ENCODE measurements at regions not wholly inside any gene's neighbourhood (a gene's known extent, or its start where the extent isn't known, plus 50 kb on each side); places are given as distances from the start of the nearest gene placed in this dataset.
"Not testable (repeated sequence)": the region's sequence is repeated elsewhere in the genome, so short reads cannot be mapped to it uniquely, and the experiment has no call there.

- POLR2A ChIA-PET, result no interaction called here
- ATAC-seq (ENCODE audit: low read depth) (no peak), DNase-seq (no peak)
- Mint-ChIP-seq H3K9me3 (no peaks in the 10 kb centered on the region), H3K4me3 (no peak overlapping the region), H3K27me3 (no peaks in the 10 kb centered on the region), H3K36me3 (no peaks in the 10 kb centered on the region), H3K4me1 (no peaks in the 10 kb centered on the region), H3K27ac (no peak overlapping the region)
Measured at GRCh38 chr7:106591146-106591545, 69.8 kb downstream of the CCDC71L start.

GRCh38 chr7:106590209-106590816 is 70.6 kb downstream of the CCDC71L start:
- Mint-ChIP-seq H3K4me3 (no peak overlapping the region), H3K9me3 (no peaks in the 10 kb centered on the region), H3K27me3 (no peaks in the 10 kb centered on the region), H3K4me1 (no peaks in the 10 kb centered on the region), H3K36me3 (no peaks in the 10 kb centered on the region), H3K27ac (no peak overlapping the region)
- ATAC-seq (ENCODE audit: low read depth) (no peak), DNase-seq (no peak)
- POLR2A ChIA-PET, result no interaction called here

GRCh38 chr7:106589198-106589879 is 71.6 kb downstream of the CCDC71L start:
- no peak for ATAC-seq (ENCODE audit: low read depth)
- H3K4me3 Mint-ChIP-seq, result no peak overlapping the region
- no peaks in the 10 kb centered on the region for H3K4me1 Mint-ChIP-seq
- H3K36me3 Mint-ChIP-seq, result no peaks in the 10 kb centered on the region
- DNase-seq, result no peak
- H3K9me3 Mint-ChIP-seq, result no peaks in the 10 kb centered on the region
- no peaks in the 10 kb centered on the region for H3K27me3 Mint-ChIP-seq
- POLR2A ChIA-PET, result no interaction called here
- no peak overlapping the region for H3K27ac Mint-ChIP-seq

GRCh38 chr7:106588422-106589197 is 72.3 kb downstream of the CCDC71L start:
- DNase-seq (no peak), ATAC-seq (ENCODE audit: low read depth) (no peak)
- H3K27me3 Mint-ChIP-seq, result no peaks in the 10 kb centered on the region
- H3K36me3 Mint-ChIP-seq, result no peaks in the 10 kb centered on the region
- no peak overlapping the region for H3K4me3 Mint-ChIP-seq
- H3K4me1 Mint-ChIP-seq, result no peaks in the 10 kb centered on the region
- POLR2A ChIA-PET, result interaction anchor here (1.0 kb wide), 1 partner anchor 11 kb away, joined by 3 read pairs; no protein-coding TSS in a partner anchor
- H3K27ac Mint-ChIP-seq, result no peak overlapping the region
- H3K9me3 Mint-ChIP-seq, result peaks cover 3% of the 10 kb centered on the region

- POLR2A ChIA-PET, result no interaction called here
Measured at GRCh38 chr7:106584914-106585759, 75.8 kb downstream of the CCDC71L start.

GRCh38 chr7:106583706-106584690 is 77.0 kb downstream of the CCDC71L start:
- DNase-seq (no peak), ATAC-seq (ENCODE audit: low read depth) (no peak)
- H3K27me3 Mint-ChIP-seq, result peaks cover 3% of the 10 kb centered on the region
- no peak overlapping the region for H3K4me3 Mint-ChIP-seq
- POLR2A ChIA-PET, result no interaction called here
- H3K36me3 Mint-ChIP-seq, result no peaks in the 10 kb centered on the region
- peaks cover 8% of the 10 kb centered on the region for H3K9me3 Mint-ChIP-seq
- H3K27ac Mint-ChIP-seq, result no peak overlapping the region
- no peaks in the 10 kb centered on the region for H3K4me1 Mint-ChIP-seq

More at GRCh38 chr7:106584914-106585759, 75.8 kb downstream of the CCDC71L start:
- peaks cover 3% of the 10 kb centered on the region for H3K27me3 Mint-ChIP-seq
- H3K27ac Mint-ChIP-seq, result no peak overlapping the region
- no peak for ATAC-seq (ENCODE audit: low read depth)
- peaks cover 8% of the 10 kb centered on the region for H3K9me3 Mint-ChIP-seq
- no peaks in the 10 kb centered on the region for H3K4me1 Mint-ChIP-seq
- no peak for DNase-seq
- H3K36me3 Mint-ChIP-seq, result no peaks in the 10 kb centered on the region
- H3K4me3 Mint-ChIP-seq, result no peak overlapping the region

- Mint-ChIP-seq H3K27me3 (peaks cover 8% of the 10 kb centered on the region), H3K27ac (no peak overlapping the region), H3K9me3 (peaks cover 8% of the 10 kb centered on the region), H3K4me3 (no peak overlapping the region), H3K36me3 (no peaks in the 10 kb centered on the region), H3K4me1 (no peaks in the 10 kb centered on the region)
- no peak for ATAC-seq (ENCODE audit: low read depth)
- no peak for DNase-seq
- POLR2A ChIA-PET, result no interaction called here
Measured at GRCh38 chr7:106583100-106583499, 77.9 kb downstream of the CCDC71L start.

- POLR2A ChIA-PET, result no interaction called here
- ATAC-seq (ENCODE audit: low read depth), result no peak
- no peak overlapping the region for H3K27ac Mint-ChIP-seq
- H3K36me3 Mint-ChIP-seq, result no peaks in the 10 kb centered on the region
- H3K27me3 Mint-ChIP-seq, result peaks cover 10% of the 10 kb centered on the region
- H3K4me1 Mint-ChIP-seq, result no peaks in the 10 kb centered on the region
- H3K9me3 Mint-ChIP-seq, result peaks cover 8% of the 10 kb centered on the region
- DNase-seq, result no peak
- no peak overlapping the region for H3K4me3 Mint-ChIP-seq
Measured at GRCh38 chr7:106582365-106582764, 78.6 kb downstream of the CCDC71L start.

- H3K36me3 Mint-ChIP-seq; ATAC-seq (ENCODE audit: low read depth); H3K27ac Mint-ChIP-seq; DNase-seq; H3K4me1 Mint-ChIP-seq; H3K9me3 Mint-ChIP-seq; H3K4me3 Mint-ChIP-seq; POLR2A ChIA-PET: not testable (repeated sequence)
- peaks cover 13% of the 10 kb centered on the region for H3K27me3 Mint-ChIP-seq
Measured at GRCh38 chr7:106579086-106579485, 81.9 kb downstream of the CCDC71L start.

GRCh38 chr7:106575138-106575823 is 85.7 kb downstream of the CCDC71L start:
- POLR2A ChIA-PET, result no interaction called here
- H3K27ac Mint-ChIP-seq, result no peak overlapping the region
- no peak for ATAC-seq (ENCODE audit: low read depth)

GRCh38 chr7:106573738-106574137 is 87.2 kb downstream of the CCDC71L start:
- peaks cover 1% of the 10 kb centered on the region for H3K4me1 Mint-ChIP-seq
- no peak for ATAC-seq (ENCODE audit: low read depth)
- no peaks in the 10 kb centered on the region for H3K9me3 Mint-ChIP-seq
- no peak overlapping the region for H3K4me3 Mint-ChIP-seq
- H3K27me3 Mint-ChIP-seq, result peaks cover 11% of the 10 kb centered on the region
- POLR2A ChIA-PET, result no interaction called here
- no peaks in the 10 kb centered on the region for H3K36me3 Mint-ChIP-seq
- no peak overlapping the region for H3K27ac Mint-ChIP-seq
- DNase-seq, result no peak

More at GRCh38 chr7:106575138-106575823, 85.7 kb downstream of the CCDC71L start:
- H3K4me3 Mint-ChIP-seq, result no peak overlapping the region
- H3K4me1 Mint-ChIP-seq, result no peaks in the 10 kb centered on the region
- H3K36me3 Mint-ChIP-seq, result no peaks in the 10 kb centered on the region
- H3K9me3 Mint-ChIP-seq, result no peaks in the 10 kb centered on the region
- no peak for DNase-seq
- peaks cover 11% of the 10 kb centered on the region for H3K27me3 Mint-ChIP-seq

- Mint-ChIP-seq H3K9me3 (no peaks in the 10 kb centered on the region), H3K27me3 (peaks cover 6% of the 10 kb centered on the region), H3K4me3 (no peak overlapping the region), H3K27ac (no peak overlapping the region), H3K36me3 (no peaks in the 10 kb centered on the region), H3K4me1 (peaks cover 1% of the 10 kb centered on the region)
- POLR2A ChIA-PET, result no interaction called here
- DNase-seq, result no peak
- no peak for ATAC-seq (ENCODE audit: low read depth)
Measured at GRCh38 chr7:106573125-106573663, 87.8 kb downstream of the CCDC71L start.

Data from activated naive CD8-positive, alpha-beta T cell treated with anti-CD3 and anti-CD28 coated beads, Interleukin-2, amount 10 ng/mL, durations not matched to agents 7 days and 5 days (primary cell).